ENCODE measurements at regions not wholly inside any gene's neighbourhood (a gene's known extent, or its start where the extent isn't known, plus 50 kb on each side); places are given as distances from the start of the nearest gene placed in this dataset.

- no peak for TF ChIP-seq CTCF (IDR thresholded peaks at IDR 0.05)
- TF ChIP-seq POLR2A (IDR thresholded peaks at IDR 0.05) = no peak
Measured at GRCh38 chr3:66797889-66798560, 200.1 kb upstream of the KBTBD8 start.
